ENCODE measurements at regions not wholly inside any gene's neighbourhood (a gene's known extent, or its start where the extent isn't known, plus 50 kb on each side); places are given as distances from the start of the nearest gene placed in this dataset.

DNA sequence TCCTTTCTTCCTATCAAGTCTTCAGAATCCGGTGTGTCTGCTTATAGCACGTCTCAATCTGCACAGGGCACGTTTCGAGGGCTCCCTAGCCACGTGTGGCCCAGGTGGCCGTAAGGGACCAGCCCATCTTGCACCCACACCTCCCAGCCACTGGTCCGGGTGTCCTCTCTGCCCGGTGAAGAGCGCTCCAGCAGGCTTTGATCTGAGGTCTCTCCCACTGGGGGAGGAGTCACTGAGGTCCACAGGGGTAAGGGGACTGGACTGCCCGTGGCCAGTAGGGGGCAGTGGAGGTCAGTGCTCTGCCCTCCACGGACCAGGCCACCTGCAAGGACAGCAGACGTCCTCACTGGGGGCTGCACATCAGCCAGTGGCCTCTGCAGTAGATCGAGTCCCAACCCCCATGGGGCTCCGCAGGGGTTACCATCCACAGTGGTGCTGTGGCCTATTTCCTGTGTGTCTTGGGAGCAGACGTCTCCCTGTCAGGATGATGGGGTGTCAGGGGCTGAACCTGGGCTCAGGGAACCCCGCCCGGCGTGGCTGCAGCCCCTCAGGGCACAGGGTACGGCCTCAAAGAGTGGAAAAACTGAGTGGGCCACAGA is 204.1 kb upstream of the CIBAR2 start:
- peak; percentile 80 for DNase-seq

GRCh38 chr16:85316944-85317343 is 204.7 kb upstream of the CIBAR2 start:
- DNase-seq: no peak

DNA sequence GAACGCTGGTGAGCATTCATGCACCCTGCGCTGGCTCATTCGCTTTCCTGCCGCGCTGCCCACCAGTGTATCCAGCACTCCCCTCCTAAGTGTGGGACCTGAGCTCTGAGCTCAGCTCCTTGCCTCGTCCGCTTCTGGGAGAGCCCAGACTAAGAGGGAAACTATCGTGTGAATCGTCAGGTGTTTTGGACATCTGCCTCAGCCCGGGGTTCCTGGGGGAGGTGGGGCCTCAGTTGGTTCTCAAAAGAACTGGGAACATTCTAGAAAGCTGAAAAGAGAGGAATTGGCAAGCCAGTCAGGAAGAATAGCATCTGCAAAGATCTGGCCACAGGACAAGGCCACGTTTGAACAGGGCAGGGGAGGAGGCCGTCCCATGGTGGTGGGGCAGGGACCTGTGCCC is 205.4 kb upstream of the CIBAR2 start:
- no peak for DNase-seq

GRCh38 chr16:85319208-85319983 is 207.1 kb upstream of the CIBAR2 start:
- no peak for DNase-seq

- no peak for DNase-seq
These were observed 207.7 kb upstream of the CIBAR2 start for GRCh38 chr16:85319984-85320440.

DNA sequence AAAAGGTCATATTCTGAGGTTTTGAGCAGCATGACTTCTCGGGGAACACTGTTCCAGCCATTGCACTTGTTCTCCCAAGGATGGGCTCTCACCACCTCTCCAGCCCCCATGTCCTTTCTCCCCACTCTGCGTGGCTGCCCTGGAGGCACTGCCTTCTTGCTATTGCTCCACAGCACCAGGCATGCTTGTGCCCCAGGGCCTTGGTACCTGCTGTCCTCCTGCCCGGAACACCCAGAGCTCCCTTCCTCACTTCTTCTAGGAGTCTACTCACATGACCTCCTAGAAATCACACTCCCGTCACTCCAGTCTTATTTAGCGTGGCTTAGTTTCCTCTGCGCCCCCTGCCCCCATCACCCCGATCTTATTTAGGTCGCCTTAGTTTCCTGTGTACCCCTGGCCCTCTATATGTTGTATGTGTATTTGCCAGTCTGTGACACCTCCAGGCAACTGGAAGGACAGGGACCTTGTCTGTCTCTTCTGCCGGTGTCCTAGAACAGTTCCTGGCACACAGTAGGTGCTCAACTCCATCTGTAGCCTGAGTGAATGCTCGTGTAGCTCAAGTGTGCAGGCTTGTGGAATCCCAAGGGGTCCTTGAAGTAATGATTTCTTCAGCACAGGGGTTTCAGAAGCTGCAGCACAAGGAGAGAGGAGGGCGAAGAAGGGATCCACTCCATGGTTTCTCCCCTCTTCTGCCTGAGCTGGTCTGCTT is 208.6 kb upstream of the CIBAR2 start:
- no peak for DNase-seq

DNA sequence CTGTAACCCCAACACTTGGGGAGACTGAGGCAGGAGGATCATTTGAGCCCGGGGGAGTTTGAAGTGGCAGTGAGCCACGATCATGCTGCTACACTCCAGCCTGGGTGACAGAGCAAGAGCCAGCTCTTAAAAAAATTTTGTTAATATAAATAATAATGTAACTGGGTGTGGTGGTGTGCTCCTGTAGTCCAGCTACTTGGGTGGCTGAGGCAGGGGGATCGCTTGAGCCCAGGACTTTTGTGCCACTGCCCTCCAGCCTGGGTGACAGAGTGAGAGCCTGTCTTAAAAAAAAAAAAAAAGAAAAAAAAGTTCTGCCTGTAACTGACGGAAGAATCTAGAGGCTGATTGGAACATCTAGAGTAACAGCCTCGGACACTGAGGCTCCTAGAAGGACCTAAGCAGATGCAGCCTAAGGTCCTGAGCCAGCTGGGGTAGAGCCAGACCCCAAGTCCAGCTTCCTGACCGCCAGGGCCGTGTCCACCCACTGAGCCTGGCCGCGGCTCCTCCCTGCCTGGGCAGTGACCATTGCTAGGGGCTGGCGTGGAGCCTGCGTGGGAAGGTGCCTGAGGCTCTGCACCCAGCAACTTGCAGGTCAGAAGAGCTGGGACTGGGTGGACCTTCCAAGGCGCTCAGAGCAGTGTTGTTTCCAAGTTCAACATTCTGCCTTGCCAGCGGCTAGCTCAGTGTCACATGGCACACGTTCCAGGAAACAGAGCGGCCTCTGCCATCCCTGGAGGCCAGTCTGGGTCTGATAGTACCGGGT is 209.4 kb upstream of the CIBAR2 start:
- DNase-seq: no peak

DNA sequence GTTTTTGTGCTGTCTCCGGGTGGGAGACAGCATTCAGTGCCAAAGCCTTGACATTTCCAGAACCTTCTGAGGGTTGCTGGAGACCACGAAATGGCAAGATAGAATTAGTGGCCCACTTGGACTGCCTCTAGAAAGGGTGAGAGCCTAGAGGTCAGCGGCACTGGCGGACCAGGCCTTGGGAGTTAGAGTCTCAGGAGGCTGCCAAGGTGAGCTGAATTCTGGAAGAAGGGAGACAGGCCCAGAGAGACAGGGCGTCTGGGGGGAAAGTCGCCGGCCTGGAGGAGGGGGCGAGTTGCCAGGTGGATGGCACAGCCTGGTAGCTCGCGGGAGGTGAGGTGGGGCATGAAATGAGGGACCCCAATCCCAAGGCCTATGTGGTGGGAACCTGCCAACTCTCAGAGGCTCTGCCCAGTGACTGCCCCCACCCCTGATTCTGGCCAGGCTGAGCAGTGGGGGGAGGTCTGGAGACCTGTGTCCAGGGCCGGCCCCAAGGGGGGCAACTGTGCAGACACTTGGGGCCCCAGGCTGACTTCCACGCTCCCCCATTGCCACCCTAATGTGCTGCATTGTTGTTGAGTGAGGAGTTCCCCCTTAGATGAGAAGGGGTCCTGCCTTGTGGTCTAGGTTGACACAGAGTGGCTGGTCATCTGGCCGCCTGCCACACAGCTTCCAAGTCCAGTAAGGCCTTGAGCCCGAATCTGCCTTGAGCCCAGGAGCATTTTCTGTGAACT is 211.1 kb upstream of the CIBAR2 start:
- DNase-seq: no peak

- DNase-seq: no peak
These were observed 211.6 kb upstream of the CIBAR2 start for GRCh38 chr16:85323961-85324253.

- DNase-seq: no peak
These were observed 212.2 kb upstream of the CIBAR2 start for GRCh38 chr16:85324488-85324887.

DNA sequence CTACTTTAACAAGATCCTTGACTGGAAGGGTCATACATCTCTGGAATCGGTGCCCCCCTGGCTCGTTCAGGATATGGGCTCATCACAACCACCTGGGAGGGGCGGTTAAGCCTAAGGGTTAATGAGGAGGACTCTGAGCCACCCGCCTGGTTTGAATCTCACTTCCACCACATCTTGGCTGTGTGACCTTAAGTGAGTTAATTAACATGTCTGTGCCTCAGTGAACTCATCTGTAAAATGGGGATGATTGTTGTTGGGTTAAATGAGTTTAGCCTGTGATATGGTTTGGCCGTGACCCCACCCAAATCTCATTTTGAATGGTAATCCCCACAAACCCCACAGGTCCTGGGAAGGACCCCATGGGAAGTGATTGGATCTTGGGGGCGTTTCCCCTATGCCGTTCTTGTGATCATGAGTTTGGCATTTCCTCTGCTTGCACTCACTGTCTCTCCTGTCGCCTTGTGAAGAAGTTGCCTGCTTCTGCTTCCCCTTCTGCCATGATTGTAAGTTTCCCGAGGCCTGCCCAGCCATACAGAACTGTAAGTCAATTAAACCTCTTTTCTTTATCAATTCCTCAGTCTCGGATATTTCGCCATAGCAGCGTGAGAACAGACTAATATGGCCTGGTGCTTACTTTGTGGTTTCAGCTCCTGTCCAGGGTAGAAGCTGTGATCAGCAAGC is 214.0 kb upstream of the CIBAR2 start:
- DNase-seq: no peak

DNA sequence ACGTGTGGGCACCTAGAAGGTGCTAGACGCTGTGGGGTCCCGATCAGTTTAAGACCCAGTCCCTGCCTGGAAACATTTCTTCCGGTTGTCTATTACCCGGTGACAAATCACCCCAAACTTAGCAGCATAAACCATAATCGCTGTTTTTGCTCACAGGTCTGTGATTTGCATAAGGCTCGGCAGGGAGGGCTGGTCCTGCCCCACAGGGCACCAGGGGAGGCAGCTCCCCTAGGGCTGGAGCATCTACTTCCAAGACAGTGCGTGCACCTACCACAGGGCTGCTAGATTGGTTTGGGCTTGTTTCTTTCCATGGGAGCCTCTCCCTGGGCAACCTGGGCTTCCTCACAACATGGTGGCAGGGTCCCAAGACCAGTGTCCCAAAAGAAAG is 214.5 kb upstream of the CIBAR2 start:
- no peak for DNase-seq

GRCh38 chr16:85327731-85328675 is 215.7 kb upstream of the CIBAR2 start:
- no peak for DNase-seq

DNA sequence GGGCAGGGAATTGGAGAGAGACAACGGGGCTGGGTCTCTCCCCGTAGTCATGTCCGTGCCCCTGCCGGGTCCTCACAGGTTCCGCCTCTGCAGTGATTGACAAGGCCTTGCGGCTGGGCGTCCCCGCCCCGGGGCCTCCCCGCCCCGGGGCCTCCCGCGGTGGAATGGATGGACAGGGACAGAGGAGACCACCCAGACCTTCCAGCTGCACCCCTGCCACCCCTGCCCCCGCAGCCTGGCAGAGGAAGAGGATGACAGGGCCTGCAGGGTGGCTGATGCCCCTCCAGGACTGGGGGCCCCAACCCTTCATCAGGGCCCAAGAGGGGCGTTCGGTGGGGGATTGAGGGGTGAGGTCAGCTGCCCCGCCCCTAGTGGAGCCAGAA is 216.4 kb upstream of the CIBAR2 start:
- DNase-seq: no peak

DNA sequence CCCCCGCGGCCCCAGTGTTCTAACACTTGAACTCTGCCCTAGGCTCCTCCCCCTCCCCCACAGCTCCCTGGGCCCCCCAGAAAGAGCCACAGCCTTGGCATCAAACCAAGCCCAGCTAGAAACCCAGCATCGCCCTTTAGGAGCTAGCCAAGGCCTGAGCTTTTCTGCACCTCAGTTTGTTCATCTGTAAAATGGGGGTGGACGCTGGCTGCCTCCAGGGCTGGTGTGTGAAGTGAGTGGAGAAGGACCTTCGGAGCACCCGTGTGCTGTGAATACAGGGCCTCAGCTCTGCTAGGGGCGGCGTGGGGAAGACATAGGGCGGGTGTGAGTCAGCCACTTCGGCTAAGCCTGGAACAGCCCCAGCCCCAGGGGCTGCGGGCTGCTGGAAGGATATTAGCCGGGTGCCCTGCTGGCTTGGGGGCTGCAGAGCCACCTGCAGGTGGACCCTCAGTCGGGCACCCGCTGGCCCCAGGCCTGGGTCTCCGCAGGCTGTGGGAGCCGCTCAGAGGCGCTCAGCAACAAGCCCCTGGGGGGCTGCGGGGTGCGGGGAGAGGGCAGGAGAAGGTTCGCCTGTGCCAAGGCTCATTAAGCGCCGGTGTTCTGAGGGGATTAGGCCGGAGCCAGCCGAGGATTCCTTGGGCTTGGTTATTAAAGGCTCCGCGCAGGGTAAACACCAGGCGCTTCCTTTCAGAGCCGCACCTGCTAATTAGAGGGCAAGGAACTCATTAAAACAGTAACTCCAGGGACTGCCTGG is 217.0 kb upstream of the CIBAR2 start:
- DNase-seq: no peak

DNA sequence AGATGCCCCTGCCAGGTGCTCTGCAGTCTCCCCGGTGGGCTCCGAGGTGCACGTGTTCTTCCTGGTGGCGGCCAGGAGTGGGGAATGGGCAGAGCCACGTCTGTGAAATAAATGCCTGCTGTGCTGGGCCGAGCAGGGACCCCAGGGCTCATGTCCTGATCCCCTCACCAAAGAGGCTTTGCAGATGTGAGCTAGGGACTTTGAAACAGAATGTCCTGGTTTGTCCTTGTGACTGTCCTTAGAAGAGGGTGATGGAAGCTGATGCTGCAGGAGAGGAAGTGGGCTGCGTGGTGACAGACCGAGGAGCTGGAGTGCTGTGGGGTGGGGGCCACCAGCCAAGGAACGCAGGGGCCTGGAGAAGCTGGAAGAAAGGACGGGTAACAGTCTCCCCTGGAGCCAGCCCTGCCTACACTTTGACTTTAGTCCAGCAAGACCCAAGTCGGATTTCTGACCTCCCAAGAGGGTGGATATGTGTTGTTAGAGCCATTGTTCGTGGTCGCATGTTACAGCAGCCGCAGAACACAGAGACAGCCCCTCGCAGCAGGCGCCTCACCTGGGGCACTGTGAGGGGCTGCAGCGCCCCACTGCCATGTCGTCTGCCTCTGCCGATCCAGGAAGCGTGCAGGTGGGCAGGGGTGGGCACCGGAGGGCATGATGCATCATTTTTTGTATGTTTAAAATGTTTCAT is 217.9 kb upstream of the CIBAR2 start:
- no peak for DNase-seq

GRCh38 chr16:85330694-85331188 is 218.5 kb upstream of the CIBAR2 start:
- peak; percentile 50 for DNase-seq

DNA sequence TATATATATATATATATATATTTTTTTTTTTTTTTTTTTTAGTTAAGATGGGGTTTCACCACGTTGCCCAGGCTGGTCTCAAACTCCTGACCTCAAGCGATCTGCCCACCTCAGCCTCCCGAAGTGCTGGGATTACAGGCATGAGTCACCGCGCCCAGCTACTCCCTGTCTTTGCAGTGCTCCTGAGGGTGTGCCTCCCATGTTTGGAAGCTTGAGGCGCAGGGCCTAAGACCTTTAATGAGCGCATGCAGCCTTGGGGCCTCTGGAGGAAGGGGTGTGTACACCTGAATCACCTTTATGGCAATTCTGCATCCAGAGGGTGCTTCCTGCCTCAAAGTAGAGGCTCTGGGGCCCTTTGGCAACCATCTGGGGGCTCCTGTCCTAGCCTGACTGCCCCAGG is 219.4 kb upstream of the CIBAR2 start:
- no peak for DNase-seq

DNA sequence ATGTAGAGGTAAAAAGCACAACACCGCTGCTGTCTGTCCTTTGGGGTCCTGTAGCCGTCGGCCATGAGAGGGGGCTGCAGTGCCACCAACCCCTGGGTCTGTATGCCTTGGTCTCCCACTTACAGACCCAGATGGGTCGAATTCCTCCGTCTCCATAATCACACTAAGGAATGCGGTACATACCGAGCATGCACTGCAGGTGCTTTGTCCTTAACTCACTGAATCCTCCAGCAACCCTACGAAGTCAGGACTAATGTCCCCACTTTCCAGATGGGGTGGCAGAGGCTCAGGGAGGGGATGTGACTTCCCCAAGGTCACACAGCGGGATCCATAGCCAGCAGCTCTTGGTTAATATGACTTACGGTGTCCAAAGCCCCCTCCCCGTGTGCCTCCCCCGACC is 219.9 kb upstream of the CIBAR2 start:
- no peak for DNase-seq

- no peak for DNase-seq
These were observed 221.1 kb upstream of the CIBAR2 start for GRCh38 chr16:85333337-85333736.

All from suppressor macrophage treated with lipopolysaccharide for 4 hours (primary cell).